H9 (cell line): ENCODE measurements at regions not wholly inside any gene's neighbourhood (a gene's known extent, or its start where the extent isn't known, plus 50 kb on each side); places are given as distances from the start of the nearest gene placed in this dataset.

Experiments used
- DNase-seq: peaks from one replicate; pipeline ENCODE4 v3.0.0-alpha.2; 2017
- H2AFZ ChIP-seq: one replicate; pipeline ENCODE4 v1.6.1; 2013; ENCODE audit warnings: mild to moderate bottlenecking, low read length, control low read depth, moderate library complexity
- H2AK5ac ChIP-seq: 2 replicates; pipeline ENCODE4 v1.6.1; 2013; ENCODE audit warnings: low read length, control low read depth, mixed read lengths; ENCODE audit not compliant: insufficient read length
- H2BK120ac ChIP-seq: one replicate; pipeline ENCODE4 v1.6.1; 2013; ENCODE audit warnings: low read depth, mild to moderate bottlenecking, low read length, control low read depth, inconsistent platforms; ENCODE audit not compliant: poor library complexity, severe bottlenecking
- H2BK12ac ChIP-seq: 2 replicates; pipeline ENCODE4 v1.6.1; 2013; ENCODE audit warnings: low read length, control low read depth, mixed read lengths, low read depth; ENCODE audit not compliant: insufficient read length
- H2BK15ac ChIP-seq: 2 replicates; pipeline ENCODE4 v1.6.1; 2013; ENCODE audit warnings: low read depth, low read length, control low read depth
- H2BK20ac ChIP-seq: one replicate; pipeline ENCODE4 v1.6.1; 2013; ENCODE audit warnings: low read depth, mild to moderate bottlenecking, low read length, control low read depth, inconsistent platforms; ENCODE audit not compliant: poor library complexity, severe bottlenecking
- H2BK5ac ChIP-seq: 2 replicates; pipeline ENCODE4 v1.6.1; 2013; ENCODE audit warnings: low read length, control low read depth, mixed read lengths; ENCODE audit not compliant: insufficient read length
- H3K14ac ChIP-seq: 2 replicates; pipeline ENCODE4 v1.6.1; 2013; ENCODE audit warnings: low read length, control low read depth; ENCODE audit not compliant: insufficient read depth
- H3K18ac ChIP-seq: 2 replicates; pipeline ENCODE4 v1.6.1; 2013; ENCODE audit warnings: low read depth, mild to moderate bottlenecking, mixed read lengths, low read length, control low read depth; ENCODE audit not compliant: insufficient read length
- H3K23ac ChIP-seq: 2 replicates; pipeline ENCODE4 v1.6.1; 2013; ENCODE audit warnings: low read length, control low read depth, mixed read lengths, low read depth; ENCODE audit not compliant: insufficient read length
- H3K23me2 ChIP-seq: 2 replicates; pipeline ENCODE4 v1.6.1; 2013; ENCODE audit warnings: low read depth, mild to moderate bottlenecking, mixed read lengths, low read length, control low read depth; ENCODE audit not compliant: insufficient read length, poor library complexity, severe bottlenecking
- H3K27ac ChIP-seq: 2 replicates; pipeline ENCODE4 v1.5.1; 2013; ENCODE audit warnings: low read length, control low read depth, mixed read lengths, low read depth; ENCODE audit not compliant: insufficient read length
- H3K27me3 ChIP-seq: 2 replicates; pipeline ENCODE4 v1.6.1; 2013; ENCODE audit warnings: low read length, control low read depth, inconsistent platforms; ENCODE audit not compliant: insufficient read depth
- H3K4ac ChIP-seq: 2 replicates; pipeline ENCODE4 v1.6.1; 2013; ENCODE audit warnings: low read depth, mild to moderate bottlenecking, control low read depth, inconsistent platforms, low read length, moderate library complexity
- H3K4me1 ChIP-seq: 2 replicates; pipeline ENCODE4 v1.6.1; 2013; ENCODE audit warnings: low read length, control low read depth, inconsistent platforms; ENCODE audit not compliant: insufficient read depth
- H3K4me2 ChIP-seq: 2 replicates; pipeline ENCODE4 v1.6.1; 2013; ENCODE audit warnings: low read length, control low read depth, mixed read lengths; ENCODE audit not compliant: insufficient read length, insufficient read depth
- H3K56ac ChIP-seq: 2 replicates; pipeline ENCODE4 v1.6.1; 2013; ENCODE audit warnings: low read depth, mild to moderate bottlenecking, mixed read lengths, low read length, control low read depth; ENCODE audit not compliant: insufficient read length
- H3K79me1 ChIP-seq: 2 replicates; pipeline ENCODE4 v1.6.1; 2013; ENCODE audit warnings: low read depth, mild to moderate bottlenecking, moderate library complexity, low read length, control low read depth, inconsistent platforms; ENCODE audit not compliant: insufficient read depth, poor library complexity, severe bottlenecking
- H3K79me2 ChIP-seq: 2 replicates; pipeline ENCODE4 v1.6.1; 2013; ENCODE audit warnings: low read length, control low read depth, inconsistent platforms; ENCODE audit not compliant: insufficient read depth
- H3K9ac ChIP-seq: 2 replicates; pipeline ENCODE4 v1.6.1; 2013; ENCODE audit warnings: low read length, control low read depth, mixed read lengths; ENCODE audit not compliant: insufficient read length; ENCODE audit errors: extremely low read depth
- H3K9me3 ChIP-seq: one replicate; pipeline ENCODE4 v1.6.1; 2013; ENCODE audit warnings: low read depth, low read length, inconsistent platforms; ENCODE audit not compliant: control insufficient read depth
- H3T11ph ChIP-seq: one replicate; pipeline ENCODE4 v1.6.1; 2013; ENCODE audit warnings: mild to moderate bottlenecking, low read length, control low read depth, inconsistent platforms
- H4K20me1 ChIP-seq: one replicate; pipeline ENCODE4 v1.6.1; 2013; ENCODE audit not compliant: control insufficient read depth, insufficient read length, insufficient read depth
- H4K5ac ChIP-seq: 2 replicates; pipeline ENCODE4 v1.6.1; 2013; ENCODE audit warnings: low read depth, mild to moderate bottlenecking, mixed read lengths, low read length, control low read depth; ENCODE audit not compliant: insufficient read length
- H4K8ac ChIP-seq: replicated peaks from 2 replicates; pipeline ENCODE4 v1.6.1; 2013; ENCODE audit warnings: low read length, control low read depth, mixed read lengths, low read depth; ENCODE audit not compliant: insufficient read length
- H4K91ac ChIP-seq: 2 replicates; pipeline ENCODE4 v1.6.1; 2013; ENCODE audit warnings: low read depth, mild to moderate bottlenecking, moderate library complexity, mixed read lengths, low read length, control low read depth; ENCODE audit not compliant: insufficient read length
- H3K27ac Mint-ChIP-seq, 3 experiments: 2 replicates in 2 of 3; 3 replicates in 1 of 3; pipeline ENCODE4 v1.8.0; 2020 to 2021; ENCODE audit warnings: mixed read lengths in 3 of 3, mild to moderate bottlenecking in 1 of 3, moderate library complexity in 1 of 3
- H3K27me3 Mint-ChIP-seq: 2 replicates; pipeline ENCODE4 v1.8.0; 2021; ENCODE audit warnings: low read depth, mild to moderate bottlenecking, moderate library complexity, mixed read lengths
- H3K36me3 Mint-ChIP-seq, 3 experiments: 2 replicates in 2 of 3; 3 replicates in 1 of 3; pipeline ENCODE4 v1.8.0; 2020 to 2021; ENCODE audit warnings: low read depth in 3 of 3, mixed read lengths in 3 of 3; ENCODE audit not compliant: insufficient read depth in 1 of 3
- H3K4me1 Mint-ChIP-seq, 2 experiments: 2 replicates each; pipeline ENCODE4 v1.8.0; 2020; ENCODE audit warnings: mixed read lengths in 2 of 2
- H3K4me3 Mint-ChIP-seq, 2 experiments: 2 replicates in 1 of 2; 3 replicates in 1 of 2; pipeline ENCODE4 v1.8.0; 2020 to 2021; ENCODE audit warnings: mild to moderate bottlenecking in 2 of 2, mixed read lengths in 2 of 2, moderate library complexity in 1 of 2
- H3K9me3 Mint-ChIP-seq, 2 experiments: 2 replicates in 1 of 2; 3 replicates in 1 of 2; pipeline ENCODE4 v1.8.0; 2020; ENCODE audit warnings: mild to moderate bottlenecking in 2 of 2, mixed read lengths in 2 of 2, moderate library complexity in 1 of 2
- WGBS: extraction: QIAGEN DNeasy Blood & Tissue Kit; methylation state at CpG from one replicate; pipeline ENCODE4 v1.1.7; 2013; ENCODE audit warnings: missing lambda C conversion rate, low lambda C conversion rate, mixed read lengths; ENCODE audit not compliant: insufficient read length; ENCODE audit errors: extremely low coverage; 5-methylcytosine and 5-hydroxymethylcytosine counted together
- TF ChIP-seq, protein P1 (sequence below): fragments of 200-600 bp; sonication (generic); conservative IDR thresholded peaks from 3 replicates; pipeline ENCODE4 v1.8.0; 2021; ENCODE audit warnings: antibody characterized with exemption, mild to moderate bottlenecking

DNA sequence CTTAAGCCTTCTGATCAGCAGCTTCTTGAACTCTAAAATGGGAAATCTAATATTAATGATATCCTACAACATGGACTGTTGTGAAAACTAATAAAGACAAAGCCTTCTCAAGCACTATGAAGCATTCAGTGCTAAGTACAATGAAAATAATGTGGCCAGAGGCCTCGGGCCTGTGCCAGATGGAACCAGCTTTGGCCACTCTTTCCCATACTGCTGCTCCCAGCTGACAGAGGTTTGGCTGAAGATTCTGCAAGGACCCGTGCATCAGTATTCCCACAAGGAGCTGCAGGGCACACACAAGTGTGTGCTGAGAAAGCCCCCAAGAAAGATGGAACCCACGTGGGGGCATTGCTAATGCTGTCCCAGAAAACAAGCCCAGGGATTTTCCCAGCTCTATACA is 60.5 kb upstream of the RPL34 start:
- H3K4me1 ChIP-seq = no peaks in the 10 kb centered on the region
- no peak overlapping the region for H2AK5ac ChIP-seq
- H2BK5ac ChIP-seq = no peak overlapping the region
- H2BK15ac ChIP-seq = no peak overlapping the region
- Mint-ChIP-seq H3K36me3 (no peaks in the 10 kb centered on the region; a peak in 1 of 7 replicates), H3K4me3 (no peak overlapping the region), H3K4me1 (peaks cover 12% of the 10 kb centered on the region in 2 experiments), H3K27ac (no peak overlapping the region), H3K27me3 (no peaks in the 10 kb centered on the region), H3K9me3 (no peaks in the 10 kb centered on the region)
- no CpG with 5 or more reads among the region's 3 CpGs for WGBS
- no peak overlapping the region for H4K5ac ChIP-seq
- no peak overlapping the region for H3K23ac ChIP-seq
- no peaks in the 10 kb centered on the region for H3K9me3 ChIP-seq
- no peak overlapping the region for H3K4me2 ChIP-seq
- no peaks in the 10 kb centered on the region for H3K27me3 ChIP-seq
- H3K56ac ChIP-seq = no peak overlapping the region
- TF ChIP-seq, protein P1, sequence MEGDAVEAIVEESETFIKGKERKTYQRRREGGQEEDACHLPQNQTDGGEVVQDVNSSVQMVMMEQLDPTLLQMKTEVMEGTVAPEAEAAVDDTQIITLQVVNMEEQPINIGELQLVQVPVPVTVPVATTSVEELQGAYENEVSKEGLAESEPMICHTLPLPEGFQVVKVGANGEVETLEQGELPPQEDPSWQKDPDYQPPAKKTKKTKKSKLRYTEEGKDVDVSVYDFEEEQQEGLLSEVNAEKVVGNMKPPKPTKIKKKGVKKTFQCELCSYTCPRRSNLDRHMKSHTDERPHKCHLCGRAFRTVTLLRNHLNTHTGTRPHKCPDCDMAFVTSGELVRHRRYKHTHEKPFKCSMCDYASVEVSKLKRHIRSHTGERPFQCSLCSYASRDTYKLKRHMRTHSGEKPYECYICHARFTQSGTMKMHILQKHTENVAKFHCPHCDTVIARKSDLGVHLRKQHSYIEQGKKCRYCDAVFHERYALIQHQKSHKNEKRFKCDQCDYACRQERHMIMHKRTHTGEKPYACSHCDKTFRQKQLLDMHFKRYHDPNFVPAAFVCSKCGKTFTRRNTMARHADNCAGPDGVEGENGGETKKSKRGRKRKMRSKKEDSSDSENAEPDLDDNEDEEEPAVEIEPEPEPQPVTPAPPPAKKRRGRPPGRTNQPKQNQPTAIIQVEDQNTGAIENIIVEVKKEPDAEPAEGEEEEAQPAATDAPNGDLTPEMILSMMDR = no peak
- no peaks in the 10 kb centered on the region for H3K23me2 ChIP-seq
- H2BK120ac ChIP-seq = no peak overlapping the region
- no peak for DNase-seq
- no peaks in the 10 kb centered on the region for H4K20me1 ChIP-seq
- no peak overlapping the region for H3K18ac ChIP-seq
- H3K9ac ChIP-seq = no peak overlapping the region
- H3K4ac ChIP-seq = no peak overlapping the region
- no peaks in the 10 kb centered on the region for H3K79me2 ChIP-seq
- H4K91ac ChIP-seq = no peak overlapping the region
- no peak overlapping the region for H3K27ac ChIP-seq
- H3K14ac ChIP-seq = no peak overlapping the region
- H2BK20ac ChIP-seq = no peak overlapping the region
- H3K79me1 ChIP-seq = no peaks in the 10 kb centered on the region
- no peak overlapping the region for H2AFZ ChIP-seq
- H2BK12ac ChIP-seq = no peak overlapping the region
- H4K8ac ChIP-seq = no peak overlapping the region
- no peak overlapping the region for H3T11ph ChIP-seq
